GM12891 (cell line): ENCODE measurements at regions not wholly inside any gene's neighbourhood (a gene's known extent, or its start where the extent isn't known, plus 50 kb on each side); places are given as distances from the start of the nearest gene placed in this dataset.

Experiments
- PAX5 ChIP-seq: IDR thresholded peaks from 2 replicates; pipeline ENCODE4 v1.6.1; 2011; ENCODE audit warnings: low read length, moderate library complexity, mild to moderate bottlenecking; ENCODE audit not compliant: insufficient read depth, severe bottlenecking
- POLR2A ChIP-seq: IDR thresholded peaks from 2 replicates; pipeline ENCODE4 v1.6.1; 2011; ENCODE audit warnings: low read depth, low read length, control low read depth
- POLR2AphosphoS5 ChIP-seq: IDR thresholded peaks from 2 replicates; pipeline ENCODE4 v1.6.1; 2011; ENCODE audit warnings: low read depth, low read length, control low read depth
- SPI1 ChIP-seq: IDR thresholded peaks from 2 replicates; pipeline ENCODE4 v1.6.1; 2011; ENCODE audit warnings: low read depth, low read length, control low read depth
- TAF1 ChIP-seq: IDR thresholded peaks from 2 replicates; pipeline ENCODE4 v1.6.1; 2011; ENCODE audit warnings: low read depth, low read length, control low read depth

DNA sequence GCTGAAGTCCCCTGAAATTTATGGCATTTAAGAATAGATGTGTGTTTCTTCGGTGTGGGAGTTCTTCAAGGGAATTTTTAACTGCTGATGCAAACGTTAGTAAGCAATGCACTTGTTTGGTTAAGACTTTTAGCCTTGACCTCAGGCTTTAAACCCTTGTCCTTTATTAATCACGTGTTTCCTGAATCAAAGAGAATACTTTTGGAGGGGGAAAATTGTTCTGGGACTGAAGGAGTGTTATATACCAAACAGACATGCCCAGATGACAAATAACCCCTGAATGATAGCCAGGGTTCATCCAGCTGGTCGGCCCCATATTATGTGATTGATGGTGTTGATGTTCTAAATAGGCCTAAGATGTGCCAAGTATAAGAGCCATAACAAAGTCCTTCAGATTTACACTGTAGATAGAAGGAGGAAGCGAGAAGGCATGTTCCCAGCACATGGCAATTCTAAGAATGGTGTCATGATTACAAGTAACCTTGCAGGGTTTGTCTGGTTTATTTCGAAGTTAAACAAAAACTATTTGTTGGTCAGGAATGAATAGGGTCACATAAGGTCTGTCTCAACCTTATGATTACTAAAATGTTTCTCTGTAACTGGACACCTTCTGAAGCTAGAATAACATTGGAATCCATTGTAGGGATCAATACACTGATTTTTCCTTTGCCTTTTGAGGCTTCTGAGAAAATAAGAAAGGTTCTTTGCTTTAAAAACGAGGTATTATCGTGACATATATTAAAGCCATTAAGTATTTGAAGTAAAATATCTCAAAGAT lies 124.2 kb upstream of the SEM1 start:
- TF ChIP-seq POLR2A, result no peak
- TF ChIP-seq POLR2AphosphoS5, result no peak
- no peak for TF ChIP-seq TAF1
- TF ChIP-seq PAX5, result no peak
- no peak for TF ChIP-seq SPI1
